ENCODE measurements at regions not wholly inside any gene's neighbourhood (a gene's known extent, or its start where the extent isn't known, plus 50 kb on each side); places are given as distances from the start of the nearest gene placed in this dataset.

DNA sequence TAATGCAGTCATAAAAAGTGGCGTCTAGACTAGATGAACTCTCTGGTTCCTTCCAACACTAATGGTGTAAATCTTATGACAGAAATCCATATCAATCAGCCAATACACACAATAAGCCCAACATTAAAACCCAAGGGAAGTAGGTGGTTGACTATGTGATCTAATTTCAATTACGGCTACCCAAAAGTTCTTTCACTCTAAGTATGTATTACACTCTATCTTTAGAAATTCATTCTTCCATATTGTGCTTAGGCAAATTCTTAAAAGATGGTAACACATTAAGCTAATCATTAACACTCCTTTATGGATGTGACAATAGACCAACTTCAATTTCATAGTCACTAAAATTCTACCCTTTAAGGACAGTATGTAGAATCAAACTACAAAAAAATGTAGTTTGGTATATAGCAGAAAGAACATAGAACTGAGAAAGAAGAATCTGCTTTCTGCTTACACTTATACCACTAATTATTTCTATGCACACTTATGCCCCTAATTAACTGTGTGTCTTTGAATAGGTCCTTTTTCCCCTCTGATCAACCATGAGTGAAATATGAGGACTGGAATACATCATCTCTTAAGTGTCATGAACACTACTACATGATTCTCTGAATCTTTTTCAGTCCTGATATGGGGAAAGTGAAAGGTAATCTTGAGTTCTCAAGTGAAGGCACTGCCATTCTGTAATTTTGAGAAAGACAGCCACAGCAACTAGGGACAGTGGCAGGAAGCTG is 557.6 kb downstream of the IGSF11 start:
- TF ChIP-seq CTCF (IDR thresholded peaks at IDR 0.05; ENCODE audit: low read length) (no peak), EZH2 (optimal IDR thresholded peaks at IDR 0.05; ENCODE audit: low read depth, low read length) (no peak), EZH2phosphoT487 (IDR thresholded peaks at IDR 0.05; ENCODE audit: low read length) (no peak)

Measured in MM.1S (cell line).